Calu3 (cell line): ENCODE measurements at regions not wholly inside any gene's neighbourhood (a gene's known extent, or its start where the extent isn't known, plus 50 kb on each side); places are given as distances from the start of the nearest gene placed in this dataset.
A peak's percentile ranks its signal among the peaks of the same experiment; 100 is the strongest.

Experiments used
- BruUV-seq: library from RNA; stranded (reverse); fragments of 400-500 nt; replicated peaks from 2 replicates; lab custom pipeline; 2021; lab: Mats Ljungman, UMichigan
- CTCF ChIA-PET: fragments of 300-600 bp; sonication (Branson Sonifier 250); formaldehyde crosslinking; loops from one replicate; lab custom pipeline; 2022; ENCODE audit warnings: antibody characterized with exemption; lab: Charles Lee
- DNase-seq: peaks from one replicate; pipeline ENCODE4 v3.0.0; 2022
- H3K27ac Mint-ChIP-seq: one replicate; pipeline ENCODE4 v1.8.0; 2022; ENCODE audit warnings: mixed read lengths; ENCODE audit not compliant: unreplicated experiment
- H3K27me3 Mint-ChIP-seq: one replicate; pipeline ENCODE4 v1.8.0; 2022; ENCODE audit warnings: mixed read lengths; ENCODE audit not compliant: unreplicated experiment
- H3K36me3 Mint-ChIP-seq: one replicate; pipeline ENCODE4 v1.8.0; 2022; ENCODE audit warnings: mild to moderate bottlenecking, moderate library complexity, mixed read lengths; ENCODE audit not compliant: insufficient read depth, unreplicated experiment
- H3K4me1 Mint-ChIP-seq: one replicate; pipeline ENCODE4 v1.8.0; 2022; ENCODE audit warnings: mild to moderate bottlenecking, low read depth, mixed read lengths; ENCODE audit not compliant: unreplicated experiment
- H3K4me3 Mint-ChIP-seq: one replicate; pipeline ENCODE4 v1.8.0; 2022; ENCODE audit warnings: mild to moderate bottlenecking, low read depth, moderate library complexity, mixed read lengths; ENCODE audit not compliant: unreplicated experiment
- H3K9me3 Mint-ChIP-seq: one replicate; pipeline ENCODE4 v1.8.0; 2022; ENCODE audit warnings: low read depth, mixed read lengths; ENCODE audit not compliant: unreplicated experiment
- intact Hi-C: fragments of 100-400 bp; cut with micrococcal nuclease; formaldehyde crosslinking; loops from one replicate; pipeline ENCODE4 v1.10.0; 2022; ENCODE audit not compliant: unreplicated experiment
- TF ChIP-seq, protein P1 (sequence below): fragments of 200-600 bp; IDR thresholded peaks from one replicate; pipeline ENCODE4 v1.8.0; 2022; ENCODE audit warnings: antibody characterized with exemption; ENCODE audit not compliant: unreplicated experiment

DNA sequence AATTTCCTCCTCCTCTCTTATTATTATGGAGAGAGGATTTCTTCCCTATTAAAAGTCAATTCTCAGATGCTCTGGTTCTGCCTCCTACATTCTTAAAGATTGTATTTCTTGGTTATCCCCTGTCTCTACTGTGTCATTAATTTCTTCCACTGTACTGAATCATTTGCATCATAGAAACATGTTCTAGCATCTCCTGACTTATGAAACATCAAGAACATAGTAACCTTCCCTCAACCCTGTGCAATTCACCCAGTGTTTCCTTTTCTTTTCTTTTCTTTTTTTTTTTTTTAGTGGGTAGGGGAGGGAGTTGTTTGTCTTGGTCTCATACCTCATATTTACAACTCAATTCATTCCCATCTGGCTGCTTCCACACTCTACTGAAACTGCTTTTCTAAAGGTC is 288.0 kb upstream of the PLET1 start:
- no peak overlapping the region for H3K27ac Mint-ChIP-seq
- BruUV-seq = no TSS peak
- intact Hi-C loops = no loop called here

DNA sequence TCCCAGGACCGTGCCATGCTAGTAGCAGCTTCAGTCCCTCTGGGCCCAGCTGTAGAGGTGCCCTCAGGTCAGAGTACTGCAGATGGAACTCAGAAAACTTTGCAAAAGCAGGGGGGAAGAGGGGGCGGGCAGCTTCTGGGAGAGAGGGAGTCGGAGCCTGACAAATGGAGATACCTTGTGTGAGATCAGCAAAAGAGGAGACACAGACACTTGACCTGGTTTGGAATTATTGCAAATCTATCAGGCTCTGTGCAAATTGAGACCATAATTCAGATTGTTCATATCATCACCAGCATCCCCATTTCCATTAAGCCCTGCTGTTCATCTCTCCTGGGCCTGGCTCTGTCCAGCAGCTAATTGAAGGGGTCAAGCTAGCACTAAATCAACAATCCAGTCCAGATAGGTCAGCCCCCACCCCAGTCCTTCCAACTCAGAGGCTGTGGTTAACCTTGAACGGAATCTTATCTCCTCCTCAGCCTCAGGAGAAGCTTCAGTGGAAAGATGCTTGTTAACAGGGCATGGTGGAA is 292.6 kb upstream of the PLET1 start:
- no peak for DNase-seq
- Mint-ChIP-seq H3K4me3 (no peak overlapping the region), H3K36me3 (no peaks in the 10 kb centered on the region), H3K9me3 (no peaks in the 10 kb centered on the region), H3K27ac (no peak overlapping the region), H3K27me3 (peaks cover 33% of the 10 kb centered on the region), H3K4me1 (no peaks in the 10 kb centered on the region)
- TF ChIP-seq, protein P1, sequence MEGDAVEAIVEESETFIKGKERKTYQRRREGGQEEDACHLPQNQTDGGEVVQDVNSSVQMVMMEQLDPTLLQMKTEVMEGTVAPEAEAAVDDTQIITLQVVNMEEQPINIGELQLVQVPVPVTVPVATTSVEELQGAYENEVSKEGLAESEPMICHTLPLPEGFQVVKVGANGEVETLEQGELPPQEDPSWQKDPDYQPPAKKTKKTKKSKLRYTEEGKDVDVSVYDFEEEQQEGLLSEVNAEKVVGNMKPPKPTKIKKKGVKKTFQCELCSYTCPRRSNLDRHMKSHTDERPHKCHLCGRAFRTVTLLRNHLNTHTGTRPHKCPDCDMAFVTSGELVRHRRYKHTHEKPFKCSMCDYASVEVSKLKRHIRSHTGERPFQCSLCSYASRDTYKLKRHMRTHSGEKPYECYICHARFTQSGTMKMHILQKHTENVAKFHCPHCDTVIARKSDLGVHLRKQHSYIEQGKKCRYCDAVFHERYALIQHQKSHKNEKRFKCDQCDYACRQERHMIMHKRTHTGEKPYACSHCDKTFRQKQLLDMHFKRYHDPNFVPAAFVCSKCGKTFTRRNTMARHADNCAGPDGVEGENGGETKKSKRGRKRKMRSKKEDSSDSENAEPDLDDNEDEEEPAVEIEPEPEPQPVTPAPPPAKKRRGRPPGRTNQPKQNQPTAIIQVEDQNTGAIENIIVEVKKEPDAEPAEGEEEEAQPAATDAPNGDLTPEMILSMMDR = no peak
- intact Hi-C loops = no loop called here
- CTCF ChIA-PET = no interaction called here
- no TSS peak for BruUV-seq

More for the DNA sequence above, 288.0 kb upstream of the PLET1 start:
- H3K36me3 Mint-ChIP-seq = no peaks in the 10 kb centered on the region
- TF ChIP-seq, protein P1 = no peak
- no peaks in the 10 kb centered on the region for H3K4me1 Mint-ChIP-seq
- H3K4me3 Mint-ChIP-seq = no peak overlapping the region
- peaks cover 17% of the 10 kb centered on the region for H3K27me3 Mint-ChIP-seq
- no peak for DNase-seq
- H3K9me3 Mint-ChIP-seq = no peaks in the 10 kb centered on the region
- CTCF ChIA-PET = no interaction called here

DNA sequence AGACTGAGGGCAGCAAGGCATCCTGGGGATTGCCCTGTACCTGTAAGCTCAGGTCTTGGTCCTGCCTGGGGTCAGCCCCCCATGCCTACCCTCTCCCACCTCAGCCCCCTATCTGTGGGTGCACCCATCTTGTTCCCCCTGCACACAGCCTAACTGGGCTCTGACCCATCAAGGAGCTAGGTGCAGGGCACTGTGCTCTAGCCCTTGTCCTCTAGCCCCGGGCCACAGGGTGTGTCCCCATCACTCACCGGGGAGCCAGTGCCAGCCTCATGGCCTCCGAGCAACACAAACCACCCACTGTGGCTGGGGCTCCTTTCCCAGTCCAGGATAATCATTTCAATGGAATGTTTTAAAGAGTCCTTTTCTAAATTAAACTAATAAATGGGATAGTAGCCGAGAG is 293.9 kb upstream of the PLET1 start:
- intact Hi-C loops = loop anchor here (2.0 kb wide), 1 partner anchor 264 kb away; no protein-coding TSS in a partner anchor
- TF ChIP-seq, protein P1 = no peak
- CTCF ChIA-PET = interaction anchor here (0.5 to 0.7 kb wide), 2 partner anchors 240 to 693 kb away, joined by 3 read pairs; no protein-coding TSS in a partner anchor
- no peaks in the 10 kb centered on the region for H3K4me1 Mint-ChIP-seq
- H3K27me3 Mint-ChIP-seq = peaks cover 33% of the 10 kb centered on the region
- BruUV-seq = no TSS peak
- H3K27ac Mint-ChIP-seq = no peak overlapping the region
- H3K36me3 Mint-ChIP-seq = no peaks in the 10 kb centered on the region
- H3K4me3 Mint-ChIP-seq = no peak overlapping the region
- no peak for DNase-seq
- H3K9me3 Mint-ChIP-seq = no peaks in the 10 kb centered on the region

DNA sequence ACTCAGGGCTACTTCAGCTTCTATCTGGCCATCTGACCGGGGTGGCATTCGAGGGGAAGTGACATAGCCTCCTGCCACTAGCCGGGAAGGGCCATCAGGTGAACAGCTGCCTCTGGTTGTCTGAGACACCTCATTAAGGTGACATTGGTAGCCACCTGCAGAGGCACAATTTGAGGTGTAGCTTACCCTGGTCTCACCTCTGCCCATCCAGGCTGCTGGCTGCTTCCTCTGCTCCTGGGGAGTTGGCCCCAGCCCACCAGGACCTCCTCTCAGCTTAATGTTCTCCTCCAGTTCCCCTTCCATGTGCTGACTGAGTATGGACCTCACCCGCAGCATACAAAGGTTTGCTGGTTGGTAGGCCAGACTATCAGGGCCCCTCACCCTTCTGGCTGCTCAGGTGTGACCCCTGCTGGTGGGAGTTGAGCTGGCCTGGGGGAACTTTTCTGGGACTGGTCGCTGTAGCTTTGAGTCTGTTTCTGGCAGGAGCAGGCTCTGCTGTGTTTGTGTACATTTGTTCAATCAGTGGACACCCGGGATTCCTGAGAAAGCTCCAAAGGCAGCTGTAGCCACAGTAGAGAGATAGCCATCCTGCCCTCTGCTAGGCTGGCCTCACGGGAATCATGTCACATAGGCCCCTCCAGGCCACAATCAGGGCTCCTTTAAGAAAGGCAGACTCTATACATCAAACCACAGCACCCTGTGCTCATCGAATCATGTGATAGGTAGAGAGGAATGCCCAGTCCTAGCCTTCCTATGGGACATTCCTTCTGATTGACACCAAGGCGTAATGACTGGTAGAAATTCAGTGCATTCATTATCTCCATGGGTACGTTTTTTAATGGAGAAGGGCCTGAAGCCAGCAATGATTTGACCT is 295.1 kb upstream of the PLET1 start:
- Mint-ChIP-seq H3K4me1 (no peaks in the 10 kb centered on the region), H3K4me3 (no peak overlapping the region), H3K36me3 (no peaks in the 10 kb centered on the region), H3K27me3 (peaks cover 33% of the 10 kb centered on the region), H3K9me3 (no peaks in the 10 kb centered on the region), H3K27ac (no peak overlapping the region)
- TF ChIP-seq, protein P1 = peak; percentile 36
- CTCF ChIA-PET = interaction anchor here (1.1 to 1.3 kb wide), 4 partner anchors 9 to 13 kb away, joined by 3 to 7 read pairs (median 5); no protein-coding TSS in a partner anchor
- DNase-seq = peak; percentile 67
- intact Hi-C loops = loop anchor here (2.0 kb wide), 1 partner anchor 265 kb away; no protein-coding TSS in a partner anchor
- BruUV-seq = no TSS peak
